EL (cell line): ENCODE measurements at regions not wholly inside any gene's neighbourhood (a gene's known extent, or its start where the extent isn't known, plus 50 kb on each side); places are given as distances from the start of the nearest gene placed in this dataset.
A peak's percentile ranks its signal among the peaks of the same experiment; 100 is the strongest.

Experiments
- DNase-seq: peaks from one replicate; pipeline ENCODE4 v3.0.0-alpha.2; 2016

GRCh38 chr15:39161096-39161495 is 419.8 kb upstream of the THBS1 start:
- DNase-seq, result no peak

GRCh38 chr15:39165020-39165706 is 415.7 kb upstream of the THBS1 start:
- DNase-seq, result peak; percentile 51

GRCh38 chr15:39167164-39168058 is 413.5 kb upstream of the THBS1 start:
- no peak for DNase-seq

- DNase-seq, result peak; percentile 97
These were observed 408.9 kb upstream of the THBS1 start for GRCh38 chr15:39171944-39172368.

- peak; percentile 82 for DNase-seq
These were observed 408.2 kb upstream of the THBS1 start for GRCh38 chr15:39172380-39173281.

GRCh38 chr15:39173426-39173825 is 407.5 kb upstream of the THBS1 start:
- DNase-seq, result no peak

GRCh38 chr15:39174332-39174731 is 406.5 kb upstream of the THBS1 start:
- no peak for DNase-seq

GRCh38 chr15:39176030-39176429 is 404.8 kb upstream of the THBS1 start:
- DNase-seq, result no peak

GRCh38 chr15:39177561-39177960 is 403.3 kb upstream of the THBS1 start:
- DNase-seq, result no peak

- no peak for DNase-seq
These were observed 400.8 kb upstream of the THBS1 start for GRCh38 chr15:39180030-39180429.

GRCh38 chr15:39180483-39180933 is 400.4 kb upstream of the THBS1 start:
- peak; percentile 59 for DNase-seq

- DNase-seq, result no peak
These were observed 399.7 kb upstream of the THBS1 start for GRCh38 chr15:39181056-39181747.

- DNase-seq, result peak; percentile 52
These were observed 398.9 kb upstream of the THBS1 start for GRCh38 chr15:39181940-39182339.

GRCh38 chr15:39183164-39183881 is 397.6 kb upstream of the THBS1 start:
- no peak for DNase-seq

- DNase-seq, result no peak
These were observed 396.0 kb upstream of the THBS1 start for GRCh38 chr15:39184701-39185390.

GRCh38 chr15:39188314-39188713 is 392.6 kb upstream of the THBS1 start:
- no peak for DNase-seq

- DNase-seq, result peak; percentile 89
These were observed 391.9 kb upstream of the THBS1 start for GRCh38 chr15:39188930-39189329.

GRCh38 chr15:39191871-39192291 is 389.0 kb upstream of the THBS1 start:
- peak; percentile 76 for DNase-seq

GRCh38 chr15:39192351-39192750 is 388.5 kb upstream of the THBS1 start:
- DNase-seq, result no peak

- no peak for DNase-seq
These were observed 387.8 kb upstream of the THBS1 start for GRCh38 chr15:39192979-39193560.

GRCh38 chr15:39193611-39194010 is 387.3 kb upstream of the THBS1 start:
- no peak for DNase-seq
